Neutrophil (primary cell): ENCODE measurements at regions not wholly inside any gene's neighbourhood (a gene's known extent, or its start where the extent isn't known, plus 50 kb on each side); places are given as distances from the start of the nearest gene placed in this dataset.
A peak's percentile ranks its signal among the peaks of the same experiment; 100 is the strongest.

Source experiments
- H3K27ac ChIP-seq: fragments of 200-600 bp; sonication (generic); 2 replicates; pipeline ENCODE4 v1.5.1; 2016; ENCODE audit warnings: mild to moderate bottlenecking, moderate library complexity
- H3K27me3 ChIP-seq: fragments of 200-600 bp; sonication (generic); 2 replicates; pipeline ENCODE4 v1.6.0; 2016; ENCODE audit warnings: mild to moderate bottlenecking
- H3K36me3 ChIP-seq: fragments of 200-600 bp; sonication (generic); 2 replicates; pipeline ENCODE4 v1.5.1; 2017
- H3K4me1 ChIP-seq, 2 experiments: fragments of 200-600 bp in 1 of 2; sonication (generic) in 1 of 2; 1 replicate in 1 of 2; 2 replicates in 1 of 2; pipeline versions ENCODE4 v1.5.1 to v1.6.1; 2013 to 2016; ENCODE audit warnings: low read depth in 1 of 2, low read length in 1 of 2, mild to moderate bottlenecking in 1 of 2, moderate library complexity in 1 of 2; ENCODE audit not compliant: control insufficient read depth in 1 of 2, insufficient read depth in 1 of 2
- H3K4me3 ChIP-seq, 2 experiments: fragments of 200-600 bp in 1 of 2; sonication (generic) in 1 of 2; 1 replicate in 1 of 2; 2 replicates in 1 of 2; pipeline ENCODE4 v1.5.1; 2013 to 2016; ENCODE audit warnings: low read depth in 1 of 2, low read length in 1 of 2, mild to moderate bottlenecking in 1 of 2, moderate library complexity in 1 of 2
- H3K9me3 ChIP-seq: fragments of 200-600 bp; sonication (generic); 2 replicates; pipeline ENCODE4 v1.5.1; 2016
- TF ChIP-seq, protein P1 (sequence below): fragments of 200-600 bp; sonication (generic); IDR thresholded peaks from 2 replicates; pipeline ENCODE4 v1.5.1; 2016; ENCODE audit warnings: antibody characterized with exemption

GRCh38 chr6:27174958-27175357 is 72.5 kb upstream of the PRSS16 start:
- Histone ChIP-seq H3K27me3 (peaks cover 33% of the 10 kb centered on the region), H3K27ac (no peak overlapping the region), H3K4me3 (no peak overlapping the region), H3K9me3 (no peaks in the 10 kb centered on the region), H3K4me1 (peaks cover 19 to 26% of the 10 kb centered on the region in 2 experiments), H3K36me3 (no peaks in the 10 kb centered on the region)
- TF ChIP-seq, protein P1, sequence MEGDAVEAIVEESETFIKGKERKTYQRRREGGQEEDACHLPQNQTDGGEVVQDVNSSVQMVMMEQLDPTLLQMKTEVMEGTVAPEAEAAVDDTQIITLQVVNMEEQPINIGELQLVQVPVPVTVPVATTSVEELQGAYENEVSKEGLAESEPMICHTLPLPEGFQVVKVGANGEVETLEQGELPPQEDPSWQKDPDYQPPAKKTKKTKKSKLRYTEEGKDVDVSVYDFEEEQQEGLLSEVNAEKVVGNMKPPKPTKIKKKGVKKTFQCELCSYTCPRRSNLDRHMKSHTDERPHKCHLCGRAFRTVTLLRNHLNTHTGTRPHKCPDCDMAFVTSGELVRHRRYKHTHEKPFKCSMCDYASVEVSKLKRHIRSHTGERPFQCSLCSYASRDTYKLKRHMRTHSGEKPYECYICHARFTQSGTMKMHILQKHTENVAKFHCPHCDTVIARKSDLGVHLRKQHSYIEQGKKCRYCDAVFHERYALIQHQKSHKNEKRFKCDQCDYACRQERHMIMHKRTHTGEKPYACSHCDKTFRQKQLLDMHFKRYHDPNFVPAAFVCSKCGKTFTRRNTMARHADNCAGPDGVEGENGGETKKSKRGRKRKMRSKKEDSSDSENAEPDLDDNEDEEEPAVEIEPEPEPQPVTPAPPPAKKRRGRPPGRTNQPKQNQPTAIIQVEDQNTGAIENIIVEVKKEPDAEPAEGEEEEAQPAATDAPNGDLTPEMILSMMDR = no peak

- peaks cover 19 to 26% of the 10 kb centered on the region in 2 experiments for H3K4me1 ChIP-seq
- no peaks in the 10 kb centered on the region for H3K9me3 ChIP-seq
- TF ChIP-seq, protein P1 = no peak
- H3K27me3 ChIP-seq = peaks cover 42% of the 10 kb centered on the region
- no peak overlapping the region for H3K4me3 ChIP-seq
- no peak overlapping the region for H3K27ac ChIP-seq
- H3K36me3 ChIP-seq = no peaks in the 10 kb centered on the region
Observed at GRCh38 chr6:27176096-27176495, 71.4 kb upstream of the PRSS16 start.

GRCh38 chr6:27176523-27177484 is 70.7 kb upstream of the PRSS16 start:
- no peak overlapping the region for H3K27ac ChIP-seq
- peaks cover 19 to 26% of the 10 kb centered on the region in 2 experiments for H3K4me1 ChIP-seq
- H3K27me3 ChIP-seq = peaks cover 48% of the 10 kb centered on the region
- H3K9me3 ChIP-seq = no peaks in the 10 kb centered on the region
- no peaks in the 10 kb centered on the region for H3K36me3 ChIP-seq
- H3K4me3 ChIP-seq = peak overlapping the region; percentile 51 to 53
- TF ChIP-seq, protein P1 = no peak

DNA sequence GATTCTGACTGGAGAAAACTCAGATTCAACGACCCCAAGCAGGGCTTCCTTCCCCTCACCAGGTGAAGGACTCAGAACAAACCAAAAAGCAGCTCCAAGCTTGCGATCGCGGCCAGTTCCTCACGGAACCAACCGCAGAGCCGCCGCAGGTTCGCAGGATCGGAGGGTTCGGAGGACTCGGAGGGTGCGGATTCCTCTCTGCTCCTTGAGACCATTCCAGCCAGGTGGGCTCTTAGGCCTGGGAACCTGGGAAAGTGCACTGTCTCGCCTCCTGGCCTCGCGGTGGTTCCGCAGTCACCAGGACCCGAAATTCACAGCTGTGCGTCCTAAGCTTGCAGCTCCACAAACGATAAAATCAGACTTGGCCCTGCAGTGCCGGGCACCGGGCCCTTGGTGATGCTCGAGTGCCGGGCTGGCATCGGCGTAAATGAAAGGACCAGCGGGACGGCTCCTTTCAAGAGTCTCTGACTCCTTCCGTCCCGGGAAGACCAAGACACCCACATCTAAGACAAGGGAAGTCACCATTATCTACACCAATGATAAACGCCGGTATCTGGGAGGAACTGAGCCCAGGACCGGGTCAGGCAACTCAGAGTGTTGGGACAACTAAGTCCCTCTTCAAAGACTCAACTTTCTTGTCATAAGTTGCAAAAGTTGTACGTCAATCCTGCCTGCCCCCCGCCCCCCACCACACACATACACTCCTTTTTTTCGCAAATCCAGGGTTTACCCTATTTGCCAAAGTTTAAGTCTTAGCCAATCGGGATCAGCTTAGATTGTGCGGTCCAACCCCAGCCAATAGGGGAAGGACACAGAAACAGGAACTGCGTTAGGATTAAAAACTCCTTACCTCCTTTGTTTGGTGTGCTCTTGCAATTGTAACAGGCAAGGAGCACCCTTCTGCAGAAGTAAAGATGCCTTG is 69.8 kb upstream of the PRSS16 start:
- peaks cover 56% of the 10 kb centered on the region for H3K27me3 ChIP-seq
- peaks cover 19 to 26% of the 10 kb centered on the region in 2 experiments for H3K4me1 ChIP-seq
- no peaks in the 10 kb centered on the region for H3K9me3 ChIP-seq
- H3K36me3 ChIP-seq = no peaks in the 10 kb centered on the region
- TF ChIP-seq, protein P1 = no peak
- peak overlapping the region; percentile 51 to 53 for H3K4me3 ChIP-seq
- H3K27ac ChIP-seq = peak overlapping the region; percentile 43

- H3K4me1 ChIP-seq = peaks cover 19 to 26% of the 10 kb centered on the region in 2 experiments
- peaks cover 56% of the 10 kb centered on the region for H3K27me3 ChIP-seq
- no peaks in the 10 kb centered on the region for H3K9me3 ChIP-seq
- TF ChIP-seq, protein P1 = no peak
- no peak overlapping the region for H3K27ac ChIP-seq
- peak overlapping the region; percentile 51 to 53 for H3K4me3 ChIP-seq
- H3K36me3 ChIP-seq = no peaks in the 10 kb centered on the region
Observed at GRCh38 chr6:27178407-27178730, 69.1 kb upstream of the PRSS16 start.
